ENCODE measurements at regions not wholly inside any gene's neighbourhood (a gene's known extent, or its start where the extent isn't known, plus 50 kb on each side); places are given as distances from the start of the nearest gene placed in this dataset.

DNA sequence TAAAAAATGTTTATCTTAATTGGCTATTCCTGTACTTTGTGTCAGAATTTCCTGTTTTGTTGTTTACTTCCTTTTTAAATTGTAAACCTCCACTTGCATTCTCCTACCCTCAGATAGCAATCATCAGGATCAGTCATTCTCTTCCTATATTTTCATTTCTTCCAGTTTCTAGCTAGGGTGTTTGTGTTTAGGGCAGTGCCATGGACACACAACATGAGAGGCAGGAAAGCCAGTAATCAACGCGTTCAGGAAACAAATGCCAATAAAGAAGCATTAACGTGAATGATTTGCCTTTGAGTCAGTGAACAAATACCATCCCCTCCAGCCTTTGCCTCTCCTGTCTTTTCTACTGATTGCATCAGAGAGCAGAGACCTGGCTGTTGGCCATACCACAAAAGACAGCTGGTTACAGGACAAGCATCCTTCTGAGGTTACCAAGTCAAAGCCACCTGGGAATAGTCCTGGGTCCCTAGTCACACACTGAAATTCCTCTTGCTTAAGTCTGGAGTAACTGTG is 56.7 kb upstream of the FHL2 start:
- no peak for DNase-seq (ENCODE audit: low read depth in 4 of 4, low spot score in 1 of 4)

DNA sequence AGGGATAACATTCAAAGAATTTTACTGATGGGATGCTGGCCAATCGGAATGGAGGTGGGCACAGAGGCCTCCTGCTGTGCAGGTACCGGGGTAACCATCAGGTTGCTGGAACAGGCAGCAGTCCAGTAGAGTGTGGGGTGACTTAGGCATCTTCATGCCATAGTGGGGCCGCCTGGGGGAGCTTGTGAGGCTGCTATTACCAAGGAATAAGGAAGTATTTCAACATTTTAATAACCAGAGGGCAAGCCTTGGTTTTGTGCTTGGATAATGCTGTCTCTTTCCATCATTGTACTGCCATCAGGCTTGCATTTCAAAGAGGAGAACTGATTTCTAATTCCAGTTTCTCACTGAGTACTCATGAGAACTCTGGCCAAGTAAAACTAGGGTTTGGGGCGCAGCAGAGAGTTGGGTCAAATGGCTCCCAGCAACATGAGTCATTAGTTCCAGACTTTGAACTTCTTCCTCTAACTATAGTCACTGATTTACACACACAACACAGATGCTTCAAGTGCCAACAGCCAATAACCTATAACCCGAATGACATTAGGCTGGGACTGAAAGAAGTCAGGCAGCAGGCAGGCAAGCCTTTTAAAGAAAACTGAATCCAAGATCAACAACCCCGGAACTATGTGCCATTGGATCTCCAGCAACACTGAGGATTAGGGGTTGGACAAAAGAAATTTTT is 56.1 kb upstream of the FHL2 start:
- DNase-seq (ENCODE audit: low read depth in 4 of 4, low spot score in 1 of 4): no peak

DNA sequence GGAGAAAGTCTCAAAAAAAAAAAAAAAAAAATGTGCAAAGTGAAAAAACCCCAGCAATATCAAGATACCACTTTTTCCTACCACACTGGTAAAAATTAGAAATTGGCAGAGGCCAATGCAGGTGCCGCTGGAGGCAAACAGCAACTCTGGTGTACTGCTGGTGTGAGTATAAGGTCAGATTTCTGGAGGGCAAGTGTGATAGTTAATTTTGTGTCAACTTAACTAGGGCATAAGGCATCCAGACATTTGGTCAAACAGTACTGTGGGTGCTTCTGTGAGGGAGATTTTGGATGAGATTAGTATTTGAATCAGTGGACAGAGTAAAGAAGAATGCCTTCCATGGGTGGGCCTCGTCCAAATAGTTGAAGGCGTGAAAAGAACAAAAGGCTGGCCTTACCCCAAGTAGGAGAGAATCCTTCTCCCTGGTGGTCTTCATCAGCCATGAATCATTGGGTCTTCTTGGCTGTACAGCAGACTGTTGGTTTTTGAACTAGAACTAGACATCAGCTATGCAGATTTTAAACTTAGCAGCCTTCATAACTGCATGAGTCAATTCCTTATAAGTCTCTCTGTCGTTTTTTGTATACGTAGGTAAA is 52.8 kb upstream of the FHL2 start:
- DNase-seq (ENCODE audit: low read depth in 4 of 4, low spot score in 1 of 4): no peak

DNA sequence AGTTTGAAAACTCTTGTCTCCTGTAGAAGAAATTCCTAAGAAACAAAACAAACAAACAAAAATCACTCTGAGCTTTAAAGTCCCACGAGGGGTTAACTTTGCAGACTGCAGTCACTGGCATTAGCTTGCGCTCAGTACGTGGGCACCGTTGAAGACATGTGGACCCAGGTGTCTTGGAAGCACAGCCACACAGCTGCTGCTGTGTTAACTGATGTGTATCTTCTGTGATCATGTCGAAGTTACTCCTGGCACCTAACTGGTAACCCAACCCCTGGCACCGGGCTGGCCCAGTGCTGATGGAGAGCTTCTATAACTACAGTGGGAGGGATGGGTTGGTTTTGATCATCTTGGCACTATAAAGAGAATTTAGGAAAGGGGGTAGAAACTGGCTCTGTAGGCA is 51.6 kb upstream of the FHL2 start:
- DNase-seq (ENCODE audit: low read depth in 4 of 4, low spot score in 1 of 4): no peak

DNA sequence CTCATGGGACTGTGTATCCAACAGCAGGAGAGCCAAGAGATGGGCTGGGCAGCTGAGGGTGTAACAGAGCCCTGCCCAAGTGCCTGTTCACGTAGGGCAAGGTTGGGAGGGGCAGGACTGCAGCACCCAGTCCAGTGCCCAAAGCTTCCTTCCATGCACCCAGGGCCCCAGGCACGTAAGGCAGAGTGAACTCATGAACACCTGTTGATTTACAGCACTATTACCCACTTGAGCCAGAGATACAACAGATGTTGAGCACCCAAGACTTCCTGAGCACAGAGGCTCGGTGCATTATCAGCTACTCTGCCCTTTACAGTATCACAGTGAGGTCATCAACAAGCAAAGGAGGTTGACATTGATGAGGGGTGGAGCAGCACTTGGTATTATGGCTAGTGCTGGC is 50.2 kb upstream of the FHL2 start:
- DNase-seq (ENCODE audit: low read depth in 4 of 4, low spot score in 1 of 4): no peak
